Ascending aorta (tissue), 2 donors: ENCODE measurements at regions not wholly inside any gene's neighbourhood (a gene's known extent, or its start where the extent isn't known, plus 50 kb on each side); places are given as distances from the start of the nearest gene placed in this dataset.

Experiments
- DNase-seq, 2 donors: peaks; one replicate each; pipeline ENCODE4 v3.0.0-alpha.2; 2019; ENCODE audit warnings: low spot score in 2 of 2
- H3K27ac ChIP-seq, 2 donors: fragments of 200-600 bp; sonication (generic); one replicate each; pipeline ENCODE4 v1.5.1; 2016 to 2017; ENCODE audit warnings: mild to moderate bottlenecking in 1 of 2
- H3K27me3 ChIP-seq: fragments of 200-600 bp; sonication (generic); one replicate; pipeline ENCODE4 v1.5.1; 2017
- H3K36me3 ChIP-seq, 2 donors: fragments of 200-600 bp; sonication (generic); one replicate each; pipeline ENCODE4 v1.5.1; 2016
- H3K4me1 ChIP-seq, 2 donors: fragments of 200-600 bp; sonication (generic); one replicate each; pipeline ENCODE4 v1.5.1; 2016 to 2017; ENCODE audit warnings: mild to moderate bottlenecking in 1 of 2
- H3K4me3 ChIP-seq, 2 donors: fragments of 200-600 bp; sonication (generic); one replicate each; pipeline ENCODE4 v1.5.1; 2016 to 2017; ENCODE audit warnings: mild to moderate bottlenecking in 1 of 2
- H3K9me3 ChIP-seq, 2 donors: fragments of 200-600 bp; sonication (generic); one replicate each; pipeline ENCODE4 v1.5.1; 2016
- CTCF ChIP-seq, 3 experiments: fragments of 200-600 bp in 2 of 3; fragments of 450-650 bp in 1 of 3; sonication (generic) in 2 of 3; IDR thresholded peaks; one replicate each; pipeline ENCODE4 v1.5.1; 2016 to 2019; ENCODE audit warnings: antibody characterized with exemption in 3 of 3, mild to moderate bottlenecking in 1 of 3, moderate library complexity in 1 of 3
- intact Hi-C: fragments of 100-400 bp; cut with DNase I; formaldehyde crosslinking; loops from one replicate; pipeline ENCODE4 v1.15.1; 2023

- Histone ChIP-seq H3K9me3 (no peaks in the 10 kb centered on the region), H3K4me3 (no peak overlapping the region), H3K4me1 (no peaks in the 10 kb centered on the region), H3K36me3 (no peaks in the 10 kb centered on the region), H3K27me3 (no peaks in the 10 kb centered on the region), H3K27ac (no peak overlapping the region)
- DNase-seq, result no peak
- intact Hi-C loops, result no loop called here
- TF ChIP-seq CTCF (IDR thresholded peaks at IDR 0.05), result no peak
Measured at GRCh38 chr9:79817438-79818004, 245.8 kb downstream of the TLE4 start.

GRCh38 chr9:79813258-79813638 is 241.5 kb downstream of the TLE4 start:
- H3K4me1 ChIP-seq, result no peaks in the 10 kb centered on the region
- no peaks in the 10 kb centered on the region for H3K27me3 ChIP-seq
- TF ChIP-seq CTCF (IDR thresholded peaks at IDR 0.05), result no peak
- H3K27ac ChIP-seq, result no peak overlapping the region
- intact Hi-C loops, result no loop called here
- H3K36me3 ChIP-seq, result no peaks in the 10 kb centered on the region
- H3K9me3 ChIP-seq, result no peaks in the 10 kb centered on the region
- H3K4me3 ChIP-seq, result no peak overlapping the region
- no peak for DNase-seq

- Histone ChIP-seq H3K27ac (no peak overlapping the region), H3K9me3 (no peaks in the 10 kb centered on the region), H3K4me1 (no peaks in the 10 kb centered on the region), H3K36me3 (no peaks in the 10 kb centered on the region), H3K27me3 (no peaks in the 10 kb centered on the region), H3K4me3 (peak overlapping the region in 1 of 2 donors; percentile 24)
- DNase-seq, result no peak
- intact Hi-C loops, result no loop called here
- TF ChIP-seq CTCF (IDR thresholded peaks at IDR 0.05), result no peak
Measured at GRCh38 chr9:79812507-79813257, 240.9 kb downstream of the TLE4 start.

GRCh38 chr9:79812099-79812498 is 240.3 kb downstream of the TLE4 start:
- Histone ChIP-seq H3K9me3 (no peaks in the 10 kb centered on the region), H3K36me3 (no peaks in the 10 kb centered on the region), H3K27ac (no peak overlapping the region), H3K4me3 (peak overlapping the region in 1 of 2 donors; percentile 24), H3K27me3 (no peaks in the 10 kb centered on the region), H3K4me1 (no peaks in the 10 kb centered on the region)
- TF ChIP-seq CTCF (IDR thresholded peaks at IDR 0.05), result no peak
- intact Hi-C loops, result no loop called here
- DNase-seq, result no peak

- intact Hi-C loops, result no loop called here
- H3K4me3 ChIP-seq, result no peak overlapping the region
- no peak for TF ChIP-seq CTCF (IDR thresholded peaks at IDR 0.05)
Measured at GRCh38 chr9:79809931-79810330, 238.2 kb downstream of the TLE4 start.

More at GRCh38 chr9:79809931-79810330, 238.2 kb downstream of the TLE4 start:
- Histone ChIP-seq H3K27me3 (no peaks in the 10 kb centered on the region), H3K27ac (no peak overlapping the region), H3K36me3 (no peaks in the 10 kb centered on the region), H3K9me3 (no peaks in the 10 kb centered on the region), H3K4me1 (no peaks in the 10 kb centered on the region)
- DNase-seq, result no peak
